GM19455 (cell line): ENCODE measurements at regions not wholly inside any gene's neighbourhood (a gene's known extent, or its start where the extent isn't known, plus 50 kb on each side); places are given as distances from the start of the nearest gene placed in this dataset.
"Not testable (repeated sequence)": the region's sequence is repeated elsewhere in the genome, so short reads cannot be mapped to it uniquely, and the experiment has no call there.

Source experiments
- ATAC-seq: cut with Tn5 transposase; IDR thresholded peaks from one replicate; pipeline ENCODE4 v1.9.1; 2021; ENCODE audit not compliant: unreplicated experiment

DNA sequence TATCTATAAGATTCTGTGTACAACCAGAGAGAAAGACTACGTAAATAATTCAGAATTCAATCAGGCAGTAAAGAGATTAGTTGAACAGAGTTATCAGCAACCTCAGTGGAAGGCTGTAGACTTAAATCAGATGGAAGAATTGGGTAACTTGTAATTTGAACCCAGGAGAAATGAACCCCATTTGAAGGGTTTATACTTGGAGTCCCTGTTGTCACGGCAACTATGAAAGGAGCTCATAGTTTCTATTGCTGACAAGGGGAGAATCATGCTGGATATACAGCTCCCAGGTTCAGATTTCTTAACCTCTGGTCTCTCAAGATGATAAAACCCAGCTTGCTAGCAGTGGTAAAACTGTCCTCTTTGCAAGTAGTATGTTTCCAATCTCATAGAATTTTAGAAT lies 54.4 kb upstream of the BMP4 start:
- ATAC-seq, result no peak

- ATAC-seq, result no peak
Measured at GRCh38 chr14:54023027-54023426, 66.4 kb upstream of the BMP4 start.

DNA sequence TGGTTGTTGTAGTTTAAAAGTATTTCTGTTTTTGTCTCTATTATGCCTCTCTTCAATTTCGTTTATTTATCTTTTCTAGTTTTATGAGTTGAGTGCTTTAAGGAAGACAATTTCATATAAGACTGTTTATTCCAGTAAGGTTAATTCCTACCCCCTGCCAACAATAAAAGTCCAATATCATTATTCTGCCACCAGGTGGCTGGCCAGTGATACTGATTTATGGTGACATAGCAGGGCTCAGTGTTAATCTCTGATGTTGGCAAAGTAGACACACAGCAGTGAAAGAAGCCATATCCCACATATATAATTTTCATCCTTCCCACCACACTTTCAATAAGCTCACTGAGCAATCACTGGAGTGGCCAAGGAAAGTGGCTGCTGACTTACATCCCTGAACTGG lies 69.0 kb upstream of the BMP4 start:
- no peak for ATAC-seq

DNA sequence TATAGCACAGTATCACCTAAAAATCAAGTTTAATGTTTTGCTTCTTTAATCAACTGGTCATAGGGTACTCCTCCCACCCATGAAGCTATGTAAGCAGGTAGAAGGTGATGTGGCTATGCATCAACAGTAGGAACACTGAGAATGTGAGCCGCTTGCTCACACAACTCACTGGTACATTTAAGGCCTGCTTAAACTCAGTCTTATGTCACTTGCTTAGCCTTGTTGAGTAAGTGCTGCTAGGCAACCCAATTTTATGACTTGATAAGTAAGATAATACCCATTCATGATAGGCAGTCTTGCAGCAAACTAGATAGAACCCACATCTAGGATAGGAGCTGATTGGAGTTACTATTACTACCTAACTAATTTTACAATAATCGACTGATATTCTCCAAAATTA lies 70.0 kb upstream of the BMP4 start:
- no peak for ATAC-seq

- ATAC-seq, result not testable (repeated sequence)
Measured at GRCh38 chr14:54030996-54031395, 74.4 kb upstream of the BMP4 start.

DNA sequence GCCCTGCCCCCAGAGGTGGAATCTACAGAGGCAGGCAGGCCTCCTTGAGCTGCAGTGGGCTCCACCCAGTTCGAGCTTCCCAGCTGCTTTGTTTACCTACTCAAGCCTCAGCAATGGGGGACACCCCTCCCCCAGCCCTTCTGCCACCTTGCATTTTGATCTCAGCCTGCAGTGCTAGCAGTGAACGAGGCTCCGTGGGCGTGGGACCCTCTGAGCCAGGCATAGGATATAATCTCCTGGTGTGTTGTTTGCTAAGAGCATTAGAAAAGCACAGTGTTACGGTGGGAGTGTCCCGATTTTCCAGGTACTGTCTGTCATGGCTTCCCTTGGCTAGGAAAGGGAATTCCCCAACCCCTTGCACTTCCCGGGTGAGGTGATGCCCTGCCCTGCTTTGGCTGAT lies 76.7 kb upstream of the BMP4 start:
- ATAC-seq, result not testable (repeated sequence)

DNA sequence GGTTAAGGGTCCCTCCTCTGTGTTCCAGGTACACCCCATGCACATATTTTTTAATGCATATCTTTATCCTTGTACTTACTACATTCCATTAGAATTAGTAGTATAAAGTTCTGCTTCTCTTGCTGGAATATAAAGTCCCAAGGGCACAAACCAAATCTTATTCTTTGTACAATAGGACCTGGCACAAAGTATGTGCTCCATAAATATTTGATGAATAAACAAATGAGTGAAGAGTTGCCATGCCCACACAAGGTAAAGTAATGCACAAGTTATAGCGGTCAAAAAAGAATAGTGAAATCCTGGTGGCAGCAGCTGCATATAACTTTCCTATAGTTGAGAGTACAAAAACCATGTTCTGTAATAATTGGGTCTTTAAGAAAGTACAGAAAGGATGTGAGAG lies 82.1 kb upstream of the BMP4 start:
- ATAC-seq, result no peak

DNA sequence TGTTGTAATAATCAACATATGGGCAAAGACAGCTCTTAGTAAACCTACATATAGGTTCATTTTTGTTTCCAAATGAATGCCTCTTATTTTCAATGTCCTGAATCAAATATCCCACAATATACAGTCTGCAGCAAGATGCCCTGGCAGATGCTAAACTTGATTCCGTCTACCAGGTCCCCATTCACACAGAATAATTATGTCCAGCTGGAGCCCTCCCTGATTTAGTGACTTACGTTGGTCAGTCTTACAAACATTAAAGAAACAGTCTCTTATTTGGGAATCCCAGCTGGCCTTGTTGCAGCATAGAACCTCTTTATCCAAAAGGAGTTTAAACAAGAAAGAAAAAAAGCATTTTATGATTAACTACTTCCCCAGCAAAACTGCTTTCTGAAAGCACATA lies 82.7 kb upstream of the BMP4 start:
- no peak for ATAC-seq

GRCh38 chr14:54040846-54041245 lies 84.2 kb upstream of the BMP4 start:
- no peak for ATAC-seq

GRCh38 chr14:54046250-54046649 lies 89.6 kb upstream of the BMP4 start:
- ATAC-seq, result no peak

- no peak for ATAC-seq
Measured at GRCh38 chr14:54047645-54048308, 91.2 kb upstream of the BMP4 start.

GRCh38 chr14:54048311-54048710 lies 91.7 kb upstream of the BMP4 start:
- ATAC-seq, result no peak

- no peak for ATAC-seq
Measured at GRCh38 chr14:54048736-54049135, 92.1 kb upstream of the BMP4 start.

DNA sequence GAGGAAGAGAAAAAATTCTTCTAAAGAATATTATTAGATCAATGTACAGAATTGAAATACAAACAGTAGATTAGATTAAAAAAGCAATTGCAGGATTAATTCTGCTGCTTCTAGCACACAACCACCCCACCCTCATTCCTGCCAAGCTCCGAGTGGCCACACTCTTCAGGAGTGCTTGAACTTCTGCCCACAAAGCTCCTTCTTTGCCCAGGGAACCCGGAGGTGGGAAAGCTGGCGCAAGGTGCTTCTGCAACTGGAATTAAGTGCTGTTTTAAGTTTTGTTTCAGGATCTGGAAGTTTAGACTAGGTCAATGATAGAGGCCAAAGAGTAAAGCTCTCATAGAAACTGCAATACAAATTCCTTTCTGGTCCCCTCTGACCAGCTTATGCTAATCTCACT lies 94.1 kb upstream of the BMP4 start:
- no peak for ATAC-seq

GRCh38 chr14:54052696-54053385 lies 96.2 kb upstream of the BMP4 start:
- ATAC-seq, result no peak

DNA sequence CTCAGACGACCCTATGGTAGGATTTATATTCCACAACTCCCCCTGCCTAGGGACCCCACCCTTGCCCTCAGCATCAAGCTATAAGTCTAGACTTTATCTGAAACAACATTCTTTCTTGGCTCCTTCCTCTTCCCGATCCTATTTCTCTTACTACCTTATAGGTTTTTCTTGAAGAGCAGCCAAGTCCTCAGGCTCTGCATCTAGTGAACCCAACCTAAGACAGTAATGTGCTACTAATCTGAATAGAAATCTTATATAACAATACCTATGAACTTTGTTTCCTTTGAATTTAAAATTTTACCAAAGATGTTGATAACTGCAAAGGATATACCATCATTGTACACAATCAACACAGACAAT lies 96.7 kb upstream of the BMP4 start:
- ATAC-seq, result no peak

DNA sequence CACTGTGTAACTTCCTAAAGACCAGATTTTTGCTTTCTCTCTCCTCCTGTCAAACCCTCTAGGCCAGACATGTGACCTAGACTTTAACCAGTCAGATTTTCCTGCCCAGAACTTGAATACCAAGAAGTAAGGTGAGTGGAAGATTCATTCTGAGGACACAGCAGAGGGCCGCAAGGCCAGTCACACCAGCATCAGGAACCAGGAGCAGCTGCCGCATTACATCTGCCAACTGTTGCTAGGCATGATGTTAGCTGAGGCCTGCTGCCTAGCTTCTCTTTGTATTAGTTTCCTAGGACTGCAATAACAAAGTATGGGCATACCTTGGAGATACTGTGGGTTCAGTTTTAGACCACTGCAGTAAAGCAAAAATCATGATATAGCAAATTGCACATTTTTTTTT lies 101.9 kb upstream of the BMP4 start:
- no peak for ATAC-seq

- ATAC-seq, result no peak
Measured at GRCh38 chr14:54083549-54084239, 127.1 kb upstream of the BMP4 start.

DNA sequence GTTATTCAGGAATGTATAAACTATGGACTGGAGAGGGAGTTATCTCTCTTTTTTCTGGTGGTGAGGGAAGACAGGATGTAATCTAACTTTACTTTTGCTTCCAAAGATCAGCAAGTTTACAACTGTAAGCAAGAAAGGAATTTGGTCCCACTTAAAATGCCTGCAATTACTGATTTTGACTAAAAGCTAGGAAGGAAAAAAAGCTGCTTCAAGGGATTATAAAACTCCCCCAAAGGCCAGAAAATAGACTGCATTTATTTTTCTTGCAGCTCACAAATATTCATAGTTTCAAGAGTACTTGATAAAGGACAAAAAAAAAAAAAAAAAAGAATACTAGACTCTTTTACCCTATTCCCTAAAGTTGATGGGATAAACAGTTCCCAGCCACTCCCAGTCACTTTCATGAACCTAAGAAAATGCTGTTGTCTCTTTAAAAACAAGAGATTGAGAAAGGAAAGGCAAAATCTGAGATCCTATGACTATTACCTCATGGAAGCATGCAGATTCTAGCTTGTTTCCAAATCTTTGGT lies 128.7 kb upstream of the BMP4 start:
- no peak for ATAC-seq

- ATAC-seq, result no peak
Measured at GRCh38 chr14:54085841-54086240, 129.2 kb upstream of the BMP4 start.

DNA sequence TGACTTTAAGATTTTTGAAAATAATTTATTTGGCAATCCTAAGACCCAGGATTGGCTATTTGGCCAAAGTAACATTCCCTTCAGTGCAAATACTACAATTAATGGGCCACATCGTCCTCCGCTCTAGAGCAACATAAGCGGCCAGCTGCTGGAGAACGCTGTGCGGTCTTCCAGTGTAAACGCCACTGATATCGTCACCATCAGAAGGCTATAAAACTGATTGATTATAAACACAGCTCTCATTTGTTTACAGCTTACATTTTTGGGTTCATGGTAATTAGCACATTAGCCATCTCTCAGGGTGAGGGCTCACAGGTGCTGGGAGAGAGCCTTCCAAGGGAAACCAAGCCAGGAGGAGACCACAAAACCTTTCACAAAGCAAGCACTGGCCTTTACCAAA lies 130.1 kb upstream of the BMP4 start:
- no peak for ATAC-seq

DNA sequence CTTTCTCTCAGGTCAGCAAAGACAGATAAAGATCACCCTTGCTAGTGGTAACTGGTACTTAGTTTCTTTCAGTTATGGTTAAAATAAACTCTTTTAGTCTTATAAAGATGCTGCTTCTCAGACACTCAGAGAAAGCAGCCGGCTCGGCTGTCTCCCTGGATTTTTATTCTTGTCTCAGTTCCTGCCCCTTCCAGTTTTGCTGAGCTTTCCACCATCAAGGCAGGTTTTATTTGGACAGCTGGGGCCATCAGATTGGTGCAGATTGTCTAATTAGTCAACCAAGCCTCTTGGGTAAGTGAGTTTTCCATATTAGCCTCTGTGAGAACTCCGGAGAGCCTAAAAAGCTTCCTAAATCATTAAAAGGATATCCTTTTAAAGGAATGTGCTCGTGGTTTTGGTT lies 130.8 kb upstream of the BMP4 start:
- ATAC-seq, result no peak
